ENCODE measurements at regions not wholly inside any gene's neighbourhood (a gene's known extent, or its start where the extent isn't known, plus 50 kb on each side); places are given as distances from the start of the nearest gene placed in this dataset.

GRCh38 chr20:17875981-17876385, 92.6 kb downstream of the SNX5 start (continued):
- TF ChIP-seq ZFP1 (CRISPR knock-in tag; IDR thresholded peaks at IDR 0.05) (no peak), SMAD1 (CRISPR knock-in tag; IDR thresholded peaks at IDR 0.05; ENCODE audit: borderline replicate concordance, low read depth) (0 out of 2 replicates have a peak, but pooled peaks have one; percentile 59), ARID4A (CRISPR knock-in tag; IDR thresholded peaks at IDR 0.05; ENCODE audit: borderline replicate concordance) (no peak), ZNF850 (CRISPR knock-in tag; conservative IDR thresholded peaks at IDR 0.05) (no peak), NFATC3 (CRISPR knock-in tag; IDR thresholded peaks at IDR 0.05) (no peak), CBFB (CRISPR knock-in tag; IDR thresholded peaks at IDR 0.05) (no peak), HINFP (CRISPR knock-in tag; IDR thresholded peaks at IDR 0.05; ENCODE audit: low read depth) (no peak), PCBP1 (IDR thresholded peaks at IDR 0.05; ENCODE audit: borderline replicate concordance, low read depth, low read length) (no peak), PAF1 (CRISPR knock-in tag; IDR thresholded peaks at IDR 0.05) (no peak), CTCF (CRISPR knock-in tag; IDR thresholded peaks at IDR 0.05) (0 out of 2 replicates have a peak, but pooled peaks have one; percentile 8), SMAD9 (CRISPR knock-in tag; IDR thresholded peaks at IDR 0.05) (0 out of 2 replicates have a peak, but pooled peaks have one; percentile 20), TERF1 (CRISPR knock-in tag; IDR thresholded peaks at IDR 0.05) (no peak), FIP1L1 (IDR thresholded peaks at IDR 0.05; ENCODE audit: borderline replicate concordance, insufficient read depth, low read depth, low read length) (no peak), HNF4A (CRISPR knock-in tag; IDR thresholded peaks at IDR 0.05) (peak; percentile 25; the same call in 1 of the 2 replicates), ZFX (CRISPR knock-in tag; IDR thresholded peaks at IDR 0.05; ENCODE audit: low read depth) (no peak)

Data from HepG2 (cell line).